HepG2 (cell line): ENCODE measurements at regions not wholly inside any gene's neighbourhood (a gene's known extent, or its start where the extent isn't known, plus 50 kb on each side); places are given as distances from the start of the nearest gene placed in this dataset.

Source experiments
- ATAC-seq: fragments of 200-7000 bp; cut with Tn5 transposase; 3 replicates; pipeline ENCODE4 v1.9.1; 2020; ENCODE audit warnings: mild to moderate bottlenecking, moderate library complexity
- BruUV-seq: library from RNA; stranded (reverse); fragments of 400-500 nt; replicated peaks from 2 replicates; lab custom pipeline; 2021; lab: Mats Ljungman, UMichigan
- CTCF ChIA-PET: fragments of 300-600 bp; formaldehyde crosslinking; extraction: SDS; loops from one replicate; lab custom pipeline; 2021; ENCODE audit warnings: low total read pairs, inconsistent platforms, low intra/inter-chr PET ratio; lab: Yijun Ruan, JAX
- POLR2A ChIA-PET: fragments of 350-600 bp; sonication (Branson Sonifier 250); formaldehyde crosslinking; loops from one replicate; lab custom pipeline; 2020; ENCODE audit warnings: antibody characterized with exemption, inconsistent platforms; lab: Yijun Ruan, JAX
- DNase-seq: peaks from one replicate; pipeline ENCODE4 v3.0.0-alpha.2; 2015; ENCODE audit warnings: low spot score
- FAIRE-seq: peaks from 3 replicates; lab custom pipeline; 2011; peaks lifted over from hg19 to GRCh38; lab: Jason Lieb, UNC
- H2AFZ ChIP-seq: one replicate; pipeline ENCODE4 v1.6.1; 2011; ENCODE audit warnings: low read length, inconsistent platforms
- H3K27ac ChIP-seq: fragments of 300-600 bp; 3 replicates; pipeline ENCODE4 v1.8.0; 2011; ENCODE audit warnings: mixed run types, mild to moderate bottlenecking, mixed read lengths, low read length, inconsistent platforms; ENCODE audit not compliant: insufficient read depth; ENCODE audit errors: extremely low read length
- H3K27me3 ChIP-seq, 2 experiments: fragments of 200-600 bp in 1 of 2; 2 replicates in 1 of 2; 3 replicates in 1 of 2; pipeline versions ENCODE4 v1.6.0 to v1.8.0; 2011; ENCODE audit warnings: low read length in 2 of 2, mild to moderate bottlenecking in 2 of 2, moderate library complexity in 2 of 2, inconsistent platforms in 1 of 2; ENCODE audit not compliant: insufficient read depth in 2 of 2, control insufficient read depth in 1 of 2
- H3K36me3 ChIP-seq, 2 experiments: fragments of 200-600 bp in 1 of 2; replicated peaks in 1 of 2; 2 replicates in 1 of 2; 3 replicates in 1 of 2; pipeline versions ENCODE4 v1.5.1 to v1.8.0; 2011; ENCODE audit warnings: low read length in 2 of 2, inconsistent platforms in 1 of 2; ENCODE audit not compliant: insufficient read depth in 2 of 2, control insufficient read depth in 1 of 2
- H3K4me1 ChIP-seq: 2 replicates; pipeline ENCODE4 v1.5.1; 2012; ENCODE audit warnings: low read length, inconsistent platforms; ENCODE audit not compliant: insufficient read depth
- H3K4me2 ChIP-seq: 2 replicates; pipeline ENCODE4 v1.6.0; 2011; ENCODE audit warnings: low read depth, low read length, inconsistent platforms
- H3K4me3 ChIP-seq, 3 experiments: fragments of 200-600 bp in 1 of 3; sonication (generic), shearing (Covaris generic) in 1 of 3; replicated peaks in 1 of 3; 2 replicates each; pipeline ENCODE4 v1.5.1; 2011 to 2016; ENCODE audit warnings: low read length in 3 of 3, inconsistent platforms in 2 of 3, low read depth in 2 of 3, mild to moderate bottlenecking in 2 of 3, control low read depth in 1 of 3, mixed read lengths in 1 of 3; ENCODE audit not compliant: insufficient read depth in 1 of 3
- H3K79me2 ChIP-seq: one replicate; pipeline ENCODE4 v1.6.1; 2011; ENCODE audit warnings: low read length, inconsistent platforms; ENCODE audit not compliant: insufficient read depth
- H3K9ac ChIP-seq: 2 replicates; pipeline ENCODE4 v1.6.0; 2011; ENCODE audit warnings: mild to moderate bottlenecking, low read depth, low read length, inconsistent platforms; ENCODE audit not compliant: insufficient read depth
- H3K9me3 ChIP-seq: 2 replicates; pipeline ENCODE4 v1.5.1; 2012; ENCODE audit warnings: mild to moderate bottlenecking, low read length
- H4K20me1 ChIP-seq: 2 replicates; pipeline ENCODE4 v1.6.0; 2011; ENCODE audit warnings: inconsistent platforms, mild to moderate bottlenecking, low read length, moderate library complexity; ENCODE audit not compliant: insufficient read depth
- SATB2 ChIP-seq: sonication (generic); formaldehyde crosslinking; IDR thresholded peaks from 2 replicates; pipeline ENCODE4 v1.5.0; 2020; ENCODE audit warnings: missing genetic modification reagents
- WGBS: methylation state at CpG from one replicate; pipeline ENCODE4 v1.1.6; 2017; ENCODE audit warnings: low lambda C conversion rate; 5-methylcytosine and 5-hydroxymethylcytosine counted together
- in situ Hi-C: cut with HindIII; loops from 2 replicates; pipeline ENCODE4 v1.10.0; 2017; ENCODE audit warnings: low pct_unique_long_range_greater_than_20kb; ENCODE audit not compliant: extremely low pct_ligation_motif_present
- intact Hi-C: fragments of 100-400 bp; cut with micrococcal nuclease; formaldehyde crosslinking; loops from one replicate; pipeline ENCODE4 v1.10.0; 2022; ENCODE audit not compliant: unreplicated experiment
- TF ChIP-seq, protein P1 (sequence below): sonication (generic); formaldehyde crosslinking; IDR thresholded peaks from 2 replicates; pipeline ENCODE4 v1.4.0; 2020; ENCODE audit warnings: missing genetic modification reagents
- TF ChIP-seq, protein P2 (sequence below): sonication (generic); formaldehyde crosslinking; IDR thresholded peaks from 2 replicates; pipeline ENCODE4 v1.8.0; 2023; ENCODE audit warnings: mild to moderate bottlenecking, missing genetic modification reagents

DNA sequence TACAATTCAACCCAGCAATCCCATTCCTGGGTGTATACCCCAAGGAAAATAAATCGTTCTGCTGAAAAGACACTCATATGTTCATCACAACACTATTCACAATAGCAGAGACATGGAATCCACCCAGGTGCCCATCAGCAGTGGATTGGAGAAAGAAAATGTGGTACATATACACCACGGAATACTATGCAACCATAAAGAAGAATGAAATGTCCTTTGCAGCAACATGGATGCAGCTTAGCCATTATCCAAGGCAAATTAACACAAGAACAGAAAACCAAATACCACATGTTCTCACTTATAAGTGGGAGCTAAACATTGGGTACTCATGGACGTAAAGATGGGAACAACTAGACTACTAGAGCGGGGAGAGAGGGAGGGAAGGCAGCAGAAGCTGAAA is 207.8 kb downstream of the GATA3 start:
- ATAC-seq (no peak), DNase-seq (no peak), FAIRE-seq (no peak)
- BruUV-seq = no TSS peak
- Histone ChIP-seq H3K27ac (no peak overlapping the region), H3K9me3 (no peaks in the 10 kb centered on the region), H2AFZ (no peak overlapping the region), H3K4me1 (no peaks in the 10 kb centered on the region), H4K20me1 (no peaks in the 10 kb centered on the region), H3K9ac (no peak overlapping the region), H3K4me3 (no peak overlapping the region), H3K27me3 (no peaks in the 10 kb centered on the region), H3K4me2 (no peak overlapping the region), H3K79me2 (no peaks in the 10 kb centered on the region), H3K36me3 (no peaks in the 10 kb centered on the region)
- intact Hi-C loops = no loop called here
- WGBS = 6% methylated on average over 4 of the region's 4 CpGs
- TF ChIP-seq, protein P1, sequence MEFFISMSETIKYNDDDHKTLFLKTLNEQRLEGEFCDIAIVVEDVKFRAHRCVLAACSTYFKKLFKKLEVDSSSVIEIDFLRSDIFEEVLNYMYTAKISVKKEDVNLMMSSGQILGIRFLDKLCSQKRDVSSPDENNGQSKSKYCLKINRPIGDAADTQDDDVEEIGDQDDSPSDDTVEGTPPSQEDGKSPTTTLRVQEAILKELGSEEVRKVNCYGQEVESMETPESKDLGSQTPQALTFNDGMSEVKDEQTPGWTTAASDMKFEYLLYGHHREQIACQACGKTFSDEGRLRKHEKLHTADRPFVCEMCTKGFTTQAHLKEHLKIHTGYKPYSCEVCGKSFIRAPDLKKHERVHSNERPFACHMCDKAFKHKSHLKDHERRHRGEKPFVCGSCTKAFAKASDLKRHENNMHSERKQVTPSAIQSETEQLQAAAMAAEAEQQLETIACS (CRISPR knock-in tag) = no peak
- no peak for TF ChIP-seq SATB2 (CRISPR knock-in tag)
- ChIA-PET CTCF (no interaction called here), POLR2A (no interaction called here)
- in situ Hi-C loops = no loop called here

DNA sequence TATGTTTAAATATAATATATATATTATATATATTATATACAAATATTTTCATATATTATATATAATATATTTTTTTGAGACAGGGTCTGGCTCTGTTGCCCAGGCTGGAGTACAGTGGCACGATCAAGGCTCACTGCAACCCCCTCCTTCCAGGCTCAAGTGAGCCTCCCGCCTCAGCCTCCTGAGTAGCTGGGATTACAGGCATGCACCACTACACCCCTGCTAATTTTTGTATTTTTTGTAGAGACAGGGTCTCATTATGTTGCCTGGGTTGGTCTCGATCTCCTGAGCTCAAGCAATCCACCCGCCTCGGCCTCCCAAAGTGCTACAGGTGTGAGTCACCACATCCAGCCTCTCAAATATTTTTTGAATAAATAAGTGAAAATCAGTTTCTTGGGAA is 215.5 kb downstream of the GATA3 start:
- intact Hi-C loops (no loop called here), in situ Hi-C loops (no loop called here)
- Histone ChIP-seq H3K4me3 (no peak overlapping the region), H3K36me3 (no peaks in the 10 kb centered on the region), H3K9me3 (no peaks in the 10 kb centered on the region), H4K20me1 (no peaks in the 10 kb centered on the region), H3K27me3 (0 out of 5 replicates have a peak, but pooled peaks cover 0 to 1% of the 10 kb centered on the region in 2 experiments), H3K79me2 (no peaks in the 10 kb centered on the region), H3K4me1 (no peaks in the 10 kb centered on the region), H3K4me2 (no peak overlapping the region), H3K9ac (no peak overlapping the region), H2AFZ (no peak overlapping the region), H3K27ac (no peak overlapping the region)
- BruUV-seq = no TSS peak
- ATAC-seq (no peak), DNase-seq (no peak), FAIRE-seq (no peak)
- 56% methylated on average over 5 of the region's 5 CpGs for WGBS
- CTCF ChIA-PET = no interaction called here
- TF ChIP-seq, protein P2, sequence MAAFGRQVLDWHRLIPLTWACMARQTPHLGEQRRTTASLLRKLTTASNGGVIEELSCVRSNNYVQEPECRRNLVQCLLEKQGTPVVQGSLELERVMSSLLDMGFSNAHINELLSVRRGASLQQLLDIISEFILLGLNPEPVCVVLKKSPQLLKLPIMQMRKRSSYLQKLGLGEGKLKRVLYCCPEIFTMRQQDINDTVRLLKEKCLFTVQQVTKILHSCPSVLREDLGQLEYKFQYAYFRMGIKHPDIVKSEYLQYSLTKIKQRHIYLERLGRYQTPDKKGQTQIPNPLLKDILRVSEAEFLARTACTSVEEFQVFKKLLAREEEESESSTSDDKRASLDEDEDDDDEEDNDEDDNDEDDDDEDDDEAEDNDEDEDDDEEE (CRISPR knock-in tag) = no peak
- POLR2A ChIA-PET = no interaction called here
